Bronchial epithelial cell (primary cell): ENCODE measurements at regions not wholly inside any gene's neighbourhood (a gene's known extent, or its start where the extent isn't known, plus 50 kb on each side); places are given as distances from the start of the nearest gene placed in this dataset.

Experiments
- DNase-seq: peaks from one replicate; pipeline ENCODE4 v3.0.0-alpha.2; 2010; ENCODE audit warnings: low read depth
- FAIRE-seq: peaks from 2 replicates; lab custom pipeline; 2011; peaks lifted over from hg19 to GRCh38; lab: Jason Lieb, UNC
- H3K27me3 ChIP-seq: 2 replicates; pipeline ENCODE4 v1.5.1; 2011; ENCODE audit warnings: low read length; ENCODE audit not compliant: control insufficient read depth, insufficient read depth
- H3K36me3 ChIP-seq: 2 replicates; pipeline ENCODE4 v1.5.1; 2011; ENCODE audit warnings: low read length; ENCODE audit not compliant: control insufficient read depth, insufficient read depth
- H3K4me3 ChIP-seq: 2 replicates; pipeline ENCODE4 v1.5.1; 2011; ENCODE audit warnings: mild to moderate bottlenecking, low read depth, low read length, control low read depth
- CTCF ChIP-seq: IDR thresholded peaks from 2 replicates; pipeline ENCODE4 v1.5.1; 2011; ENCODE audit warnings: mild to moderate bottlenecking, moderate library complexity, low read length, control low read depth, inconsistent platforms; ENCODE audit not compliant: insufficient read depth, severe bottlenecking

- DNase-seq (no peak), FAIRE-seq (no peak)
- no peaks in the 10 kb centered on the region for H3K36me3 ChIP-seq
- TF ChIP-seq CTCF = no peak
- H3K27me3 ChIP-seq = no peaks in the 10 kb centered on the region
- no peak overlapping the region for H3K4me3 ChIP-seq
These were observed 254.6 kb downstream of the MTRR start for GRCh38 chr5:8123559-8123958.

GRCh38 chr5:8134609-8135008 lies 265.7 kb downstream of the MTRR start:
- H3K27me3 ChIP-seq = no peaks in the 10 kb centered on the region
- FAIRE-seq (no peak), DNase-seq (no peak)
- no peak overlapping the region for H3K4me3 ChIP-seq
- TF ChIP-seq CTCF = no peak
- H3K36me3 ChIP-seq = no peaks in the 10 kb centered on the region

GRCh38 chr5:8135742-8136141 lies 266.8 kb downstream of the MTRR start:
- no peak for FAIRE-seq
- no peak for TF ChIP-seq CTCF
- H3K27me3 ChIP-seq = no peaks in the 10 kb centered on the region

GRCh38 chr5:8136271-8136670 lies 267.3 kb downstream of the MTRR start:
- no peak for FAIRE-seq
- DNase-seq = no peak
- H3K4me3 ChIP-seq = no peak overlapping the region
- no peaks in the 10 kb centered on the region for H3K36me3 ChIP-seq
- no peaks in the 10 kb centered on the region for H3K27me3 ChIP-seq
- TF ChIP-seq CTCF = no peak

More at GRCh38 chr5:8135742-8136141, 266.8 kb downstream of the MTRR start:
- Histone ChIP-seq H3K4me3 (no peak overlapping the region), H3K36me3 (no peaks in the 10 kb centered on the region)
- no peak for DNase-seq

GRCh38 chr5:8137941-8138550 lies 269.1 kb downstream of the MTRR start:
- no peak for DNase-seq
- H3K4me3 ChIP-seq = no peak overlapping the region
- no peak for FAIRE-seq
- H3K27me3 ChIP-seq = no peaks in the 10 kb centered on the region
- H3K36me3 ChIP-seq = no peaks in the 10 kb centered on the region
- TF ChIP-seq CTCF = no peak

GRCh38 chr5:8138884-8139283 lies 269.9 kb downstream of the MTRR start:
- peak; percentile 52 for FAIRE-seq
- H3K36me3 ChIP-seq = no peaks in the 10 kb centered on the region
- no peak for TF ChIP-seq CTCF
- H3K27me3 ChIP-seq = no peaks in the 10 kb centered on the region
- H3K4me3 ChIP-seq = no peak overlapping the region
- no peak for DNase-seq
